Liver (tissue), 8 donors: ENCODE measurements at regions not wholly inside any gene's neighbourhood (a gene's known extent, or its start where the extent isn't known, plus 50 kb on each side); places are given as distances from the start of the nearest gene placed in this dataset.

Source experiments
- DNase-seq: peaks from one replicate; pipeline ENCODE4 v3.0.0-alpha.2; 2017; ENCODE audit warnings: low spot score
- H3K27ac ChIP-seq, 2 donors: one replicate each; pipeline ENCODE4 v1.7.0; 2013; ENCODE audit warnings: inconsistent platforms in 2 of 2, low read length in 2 of 2, control low read depth in 1 of 2, low read depth in 1 of 2, mild to moderate bottlenecking in 1 of 2
- H3K27me3 ChIP-seq, 4 donors: one replicate each; pipeline versions ENCODE4 v1.6.1 to v1.7.0; 2013; ENCODE audit warnings: low read length in 3 of 4, inconsistent platforms in 1 of 4, mild to moderate bottlenecking in 1 of 4, moderate library complexity in 1 of 4; ENCODE audit not compliant: control insufficient read depth in 4 of 4, insufficient read depth in 4 of 4
- H3K36me3 ChIP-seq, 4 donors: one replicate each; pipeline versions ENCODE4 v1.6.1 to v1.7.0; 2013; ENCODE audit warnings: low read length in 3 of 4, mild to moderate bottlenecking in 3 of 4, low read depth in 1 of 4, moderate library complexity in 1 of 4; ENCODE audit not compliant: control insufficient read depth in 4 of 4, insufficient read depth in 3 of 4
- H3K4me1 ChIP-seq, 4 donors: one replicate each; pipeline versions ENCODE4 v1.6.1 to v1.7.0; 2013; ENCODE audit warnings: low read length in 3 of 4, mild to moderate bottlenecking in 3 of 4, moderate library complexity in 1 of 4; ENCODE audit not compliant: control insufficient read depth in 4 of 4, insufficient read depth in 4 of 4
- H3K4me3 ChIP-seq, 3 donors: one replicate each; pipeline versions ENCODE4 v1.6.1 to v1.7.0; 2013; ENCODE audit warnings: low read length in 3 of 3, control low read depth in 1 of 3, low read depth in 1 of 3, mild to moderate bottlenecking in 1 of 3
- H3K9ac ChIP-seq, 2 donors: one replicate each; pipeline ENCODE4 v1.7.0; 2013; ENCODE audit warnings: low read length in 2 of 2, mild to moderate bottlenecking in 2 of 2, moderate library complexity in 2 of 2, control low read depth in 1 of 2, low read depth in 1 of 2
- H3K9me3 ChIP-seq, 4 donors: one replicate each; pipeline versions ENCODE4 v1.6.1 to v1.7.0; 2013; ENCODE audit warnings: low read length in 3 of 4; ENCODE audit not compliant: control insufficient read depth in 4 of 4
- ATF3 ChIP-seq: IDR thresholded peaks from 2 replicates; pipeline ENCODE4 v1.6.1; 2016; ENCODE audit warnings: antibody characterized with exemption
- CTCF ChIP-seq: fragments of 150-350 bp; IDR thresholded peaks from 2 replicates; pipeline ENCODE4 v1.5.1; 2017; ENCODE audit warnings: improper control_type of control experiment, low read depth, low read length; ENCODE audit not compliant: missing input control
- EGR1 ChIP-seq, 2 donors: IDR thresholded peaks; 2 replicates each; pipeline ENCODE4 v1.6.1; 2016 to 2018; ENCODE audit warnings: antibody characterized with exemption in 2 of 2, low read depth in 2 of 2
- FOXA1 ChIP-seq: IDR thresholded peaks from 2 replicates; pipeline ENCODE4 v1.6.1; 2016; ENCODE audit warnings: antibody characterized with exemption
- FOXA2 ChIP-seq: IDR thresholded peaks from 2 replicates; pipeline ENCODE4 v1.6.1; 2016; ENCODE audit warnings: antibody characterized with exemption
- GABPA ChIP-seq, 2 donors: IDR thresholded peaks in 1 of 2; conservative IDR thresholded peaks in 1 of 2; 2 replicates each; pipeline ENCODE4 v1.6.1; 2016; ENCODE audit warnings: antibody characterized with exemption in 2 of 2, mild to moderate bottlenecking in 1 of 2, moderate library complexity in 1 of 2
- HNF4A ChIP-seq, 2 donors: conservative IDR thresholded peaks; 2 replicates each; pipeline ENCODE4 v1.6.1; 2016; ENCODE audit warnings: antibody characterized with exemption in 2 of 2, mild to moderate bottlenecking in 2 of 2
- HNF4G ChIP-seq: IDR thresholded peaks from 2 replicates; pipeline ENCODE4 v1.6.1; 2016; ENCODE audit warnings: antibody characterized with exemption
- JUND ChIP-seq, 2 donors: IDR thresholded peaks; 2 replicates each; pipeline ENCODE4 v1.6.1; 2016; ENCODE audit warnings: antibody characterized with exemption in 2 of 2
- MAX ChIP-seq: IDR thresholded peaks from 2 replicates; pipeline ENCODE4 v1.6.1; 2016; ENCODE audit warnings: antibody characterized with exemption
- NR2F2 ChIP-seq: IDR thresholded peaks from 2 replicates; pipeline ENCODE4 v1.6.1; 2016; ENCODE audit warnings: antibody characterized with exemption
- RAD21 ChIP-seq, 2 donors: IDR thresholded peaks; 2 replicates each; pipeline ENCODE4 v1.6.1; 2016; ENCODE audit warnings: antibody characterized with exemption in 2 of 2, mild to moderate bottlenecking in 2 of 2
- REST ChIP-seq: IDR thresholded peaks from 2 replicates; pipeline ENCODE4 v1.6.1; 2016; ENCODE audit warnings: antibody characterized with exemption, mild to moderate bottlenecking
- RXRA ChIP-seq, 2 donors: IDR thresholded peaks; 2 replicates each; pipeline ENCODE4 v1.6.1; 2017 to 2018; ENCODE audit warnings: antibody characterized with exemption in 2 of 2, mild to moderate bottlenecking in 1 of 2
- SP1 ChIP-seq: IDR thresholded peaks from 2 replicates; pipeline ENCODE4 v1.6.1; 2018; ENCODE audit warnings: antibody characterized with exemption, mild to moderate bottlenecking
- TAF1 ChIP-seq: conservative IDR thresholded peaks from 2 replicates; pipeline ENCODE4 v1.6.1; 2016; ENCODE audit warnings: antibody characterized with exemption, mild to moderate bottlenecking
- YY1 ChIP-seq: IDR thresholded peaks from 2 replicates; pipeline ENCODE4 v1.6.1; 2016; ENCODE audit warnings: antibody characterized with exemption, mild to moderate bottlenecking
- ZBTB33 ChIP-seq: IDR thresholded peaks from 2 replicates; pipeline ENCODE4 v1.6.1; 2016; ENCODE audit warnings: antibody characterized with exemption
- WGBS: extraction: QIAGEN DNeasy Blood & Tissue Kit; methylation state at CpG from one replicate; pipeline ENCODE4 v1.1.7; 2013; 5-methylcytosine and 5-hydroxymethylcytosine counted together
- donor health status: healthy.
- donor health status: healthy.
- donor health status: healthy.
- donor health status: healthy.
- donor health status: healthy.

- TF ChIP-seq MAX (no peak), ATF3 (no peak)
These were observed 455.3 kb downstream of the KCNT2 start (continued) for GRCh38 chr1:196152975-196153374.

GRCh38 chr1:196152086-196152485, 456.2 kb downstream of the KCNT2 start:
- H3K27ac ChIP-seq = no peak overlapping the region
- H3K36me3 ChIP-seq = no peaks in the 10 kb centered on the region
- H3K4me1 ChIP-seq = peaks cover 0 to 6% (median 2%) of the 10 kb centered on the region in 4 donors
- no peaks in the 10 kb centered on the region for H3K27me3 ChIP-seq
- H3K9ac ChIP-seq = no peak overlapping the region
- peak; percentile 51 for TF ChIP-seq YY1
- TF ChIP-seq HNF4A (conservative IDR thresholded peaks at IDR 0.05) = peak; percentile 69 to 75
- no peak for TF ChIP-seq ZBTB33
- peak; percentile 87 for TF ChIP-seq SP1
- TF ChIP-seq GABPA (IDR thresholded peaks at IDR 0.05 in 1 of 2, conservative IDR thresholded peaks at IDR 0.05 in 1 of 2) = no peak
- TF ChIP-seq JUND (IDR thresholded peaks at IDR 0.05) = peak; percentile 17 to 43
- peak; percentile 99 for TF ChIP-seq FOXA2
- peak; percentile 59 for TF ChIP-seq NR2F2
- TF ChIP-seq HNF4G = no peak
- TF ChIP-seq RAD21 (IDR thresholded peaks at IDR 0.05) = no peak
- TF ChIP-seq TAF1 = no peak
- no peak for TF ChIP-seq ATF3
- TF ChIP-seq CTCF = no peak
- TF ChIP-seq MAX = no peak
- TF ChIP-seq REST = peak; percentile 12
- TF ChIP-seq RXRA (IDR thresholded peaks at IDR 0.05) = peak; percentile 43 to 44
- peak; percentile 95 for TF ChIP-seq FOXA1
- no peak for TF ChIP-seq EGR1 (IDR thresholded peaks at IDR 0.05; ENCODE audit: low read depth in 2 of 2)
- DNase-seq = no peak
- no peaks in the 10 kb centered on the region for H3K9me3 ChIP-seq
- peak overlapping the region in 2 of 3 donors; percentile 13 to 17 for H3K4me3 ChIP-seq
- 10% methylated on average over 3 of the region's 3 CpGs for WGBS
